ENCODE measurements at regions not wholly inside any gene's neighbourhood (a gene's known extent, or its start where the extent isn't known, plus 50 kb on each side); places are given as distances from the start of the nearest gene placed in this dataset.
"Not testable (repeated sequence)": the region's sequence is repeated elsewhere in the genome, so short reads cannot be mapped to it uniquely, and the experiment has no call there.

GRCh38 chr3:104214277-104214676 lies 1152.4 kb upstream of the ALCAM start:
- TF ChIP-seq CTCF (IDR thresholded peaks at IDR 0.05; ENCODE audit: insufficient read depth, low read depth, low read length, missing control alignments) = no peak
- H3K4me3 ChIP-seq (ENCODE audit: low read depth, low read length) = no peak overlapping the region
- DNase-seq (ENCODE audit: low read depth) = no peak

GRCh38 chr3:104214937-104215336 lies 1151.8 kb upstream of the ALCAM start:
- TF ChIP-seq CTCF (IDR thresholded peaks at IDR 0.05; ENCODE audit: insufficient read depth, low read depth, low read length, missing control alignments) = no peak
- no peak overlapping the region for H3K4me3 ChIP-seq (ENCODE audit: low read depth, low read length)
- no peak for DNase-seq (ENCODE audit: low read depth)

- not testable (repeated sequence) for DNase-seq (ENCODE audit: low read depth); H3K4me3 ChIP-seq (ENCODE audit: low read depth, low read length)
Measured at GRCh38 chr3:104219046-104219445, 1147.7 kb upstream of the ALCAM start.

- no peak for TF ChIP-seq CTCF (IDR thresholded peaks at IDR 0.05; ENCODE audit: insufficient read depth, low read depth, low read length, missing control alignments)
- no peak overlapping the region for H3K4me3 ChIP-seq (ENCODE audit: low read depth, low read length)
- no peak for DNase-seq (ENCODE audit: low read depth)
Measured at GRCh38 chr3:104234442-104235194, 1132.1 kb upstream of the ALCAM start.

- no peak for TF ChIP-seq CTCF (IDR thresholded peaks at IDR 0.05; ENCODE audit: insufficient read depth, low read depth, low read length, missing control alignments)
- H3K4me3 ChIP-seq (ENCODE audit: low read depth, low read length) = no peak overlapping the region
- DNase-seq (ENCODE audit: low read depth) = no peak
Measured at GRCh38 chr3:104244680-104245220, 1122.0 kb upstream of the ALCAM start.

- no peak for TF ChIP-seq CTCF (IDR thresholded peaks at IDR 0.05; ENCODE audit: insufficient read depth, low read depth, low read length, missing control alignments)
- DNase-seq (ENCODE audit: low read depth) = no peak
- no peak overlapping the region for H3K4me3 ChIP-seq (ENCODE audit: low read depth, low read length)
Measured at GRCh38 chr3:104245261-104245660, 1121.4 kb upstream of the ALCAM start.

- H3K4me3 ChIP-seq (ENCODE audit: low read depth, low read length) = no peak overlapping the region
- no peak for DNase-seq (ENCODE audit: low read depth)
- TF ChIP-seq CTCF (IDR thresholded peaks at IDR 0.05; ENCODE audit: insufficient read depth, low read depth, low read length, missing control alignments) = no peak
Measured at GRCh38 chr3:104245981-104246380, 1120.7 kb upstream of the ALCAM start.
